ENCODE measurements at regions not wholly inside any gene's neighbourhood (a gene's known extent, or its start where the extent isn't known, plus 50 kb on each side); places are given as distances from the start of the nearest gene placed in this dataset.

DNA sequence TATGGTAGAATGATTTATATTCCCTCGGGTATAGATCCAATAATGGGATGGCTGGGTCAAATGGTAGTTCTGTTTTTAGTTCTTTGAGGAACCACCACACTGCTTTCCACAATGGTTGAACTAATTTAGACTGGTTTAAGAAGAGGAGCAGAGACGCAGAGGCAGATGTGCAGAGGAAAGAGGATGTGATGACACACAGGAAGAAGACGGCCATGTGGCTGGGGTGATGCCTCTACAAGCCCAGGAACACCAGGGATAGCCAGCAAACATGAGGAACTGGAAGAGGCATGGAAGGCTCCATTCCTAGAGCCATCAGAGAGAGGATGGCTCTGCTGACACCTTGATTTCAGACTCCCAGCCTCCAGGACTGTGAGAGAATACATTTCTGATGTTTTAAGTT lies 218.3 kb upstream of the DTNBP1 start:
- Mint-ChIP-seq H3K27me3 (ENCODE audit: low read depth in 3 of 3) (peaks cover 0 to 4% (median 1%) of the 10 kb centered on the region in 3 donors), H3K4me3 (peak overlapping the region in 1 of 2 donors; percentile 16), H3K4me1 (peaks cover 57% of the 10 kb centered on the region), H3K9me3 (peaks cover 0 to 3% (median 0%) of the 10 kb centered on the region in 7 donors), H3K27ac (peak overlapping the region; percentile 44 to 91 (median 79)), H3K36me3 (peaks cover 0 to 3% of the 10 kb centered on the region in 2 donors)
- H3K27me3 ChIP-seq (ENCODE audit: control insufficient read depth in 2 of 2, insufficient read depth in 2 of 2, low read length in 2 of 2): no peaks in the 10 kb centered on the region
- peak; percentile 72 to 86 (median 79) for DNase-seq
- H4K20me1 ChIP-seq (ENCODE audit: insufficient read depth, low read length): no peaks in the 10 kb centered on the region
- no peak overlapping the region for H3K9ac ChIP-seq (ENCODE audit: insufficient read depth, low read length, poor library complexity, severe bottlenecking)
- no peak overlapping the region for H3K4me2 ChIP-seq (replicated peaks; ENCODE audit: extremely low read depth, low read length, poor library complexity, severe bottlenecking)
- H3K9me3 ChIP-seq (replicated peaks in 1 of 2; ENCODE audit: control insufficient read depth in 1 of 2, insufficient read depth in 1 of 2, low read length in 2 of 2): no peaks in the 10 kb centered on the region
- H3K27ac ChIP-seq (ENCODE audit: low read depth in 1 of 2, low read length in 2 of 2): peak overlapping the region; percentile 23 to 75
- TF ChIP-seq, protein P1, sequence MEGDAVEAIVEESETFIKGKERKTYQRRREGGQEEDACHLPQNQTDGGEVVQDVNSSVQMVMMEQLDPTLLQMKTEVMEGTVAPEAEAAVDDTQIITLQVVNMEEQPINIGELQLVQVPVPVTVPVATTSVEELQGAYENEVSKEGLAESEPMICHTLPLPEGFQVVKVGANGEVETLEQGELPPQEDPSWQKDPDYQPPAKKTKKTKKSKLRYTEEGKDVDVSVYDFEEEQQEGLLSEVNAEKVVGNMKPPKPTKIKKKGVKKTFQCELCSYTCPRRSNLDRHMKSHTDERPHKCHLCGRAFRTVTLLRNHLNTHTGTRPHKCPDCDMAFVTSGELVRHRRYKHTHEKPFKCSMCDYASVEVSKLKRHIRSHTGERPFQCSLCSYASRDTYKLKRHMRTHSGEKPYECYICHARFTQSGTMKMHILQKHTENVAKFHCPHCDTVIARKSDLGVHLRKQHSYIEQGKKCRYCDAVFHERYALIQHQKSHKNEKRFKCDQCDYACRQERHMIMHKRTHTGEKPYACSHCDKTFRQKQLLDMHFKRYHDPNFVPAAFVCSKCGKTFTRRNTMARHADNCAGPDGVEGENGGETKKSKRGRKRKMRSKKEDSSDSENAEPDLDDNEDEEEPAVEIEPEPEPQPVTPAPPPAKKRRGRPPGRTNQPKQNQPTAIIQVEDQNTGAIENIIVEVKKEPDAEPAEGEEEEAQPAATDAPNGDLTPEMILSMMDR (IDR thresholded peaks at IDR 0.05): no peak
- no peaks in the 10 kb centered on the region for H3K79me2 ChIP-seq (ENCODE audit: insufficient read depth, low read length)
- no peaks in the 10 kb centered on the region for H3K36me3 ChIP-seq (replicated peaks in 1 of 2; ENCODE audit: control insufficient read depth in 1 of 2, insufficient read depth in 2 of 2, low read length in 2 of 2)
- peaks cover 54 to 57% of the 10 kb centered on the region in 2 donors for H3K4me1 ChIP-seq (ENCODE audit: control insufficient read depth in 1 of 2, insufficient read depth in 2 of 2, low read length in 2 of 2)
- WGBS (ENCODE audit: insufficient coverage): 0% methylated on average over 2 of the region's 3 CpGs
- peak overlapping the region in 1 of 3 experiments; percentile 21 for H3K4me3 ChIP-seq (replicated peaks in 1 of 3; ENCODE audit: low read depth in 2 of 3, low read length in 3 of 3)
- intact Hi-C loops (cut with micrococcal nuclease): no loop called here
- no peak overlapping the region for H2AFZ ChIP-seq (ENCODE audit: insufficient read depth, low read depth, low read length, poor library complexity, severe bottlenecking)

DNA sequence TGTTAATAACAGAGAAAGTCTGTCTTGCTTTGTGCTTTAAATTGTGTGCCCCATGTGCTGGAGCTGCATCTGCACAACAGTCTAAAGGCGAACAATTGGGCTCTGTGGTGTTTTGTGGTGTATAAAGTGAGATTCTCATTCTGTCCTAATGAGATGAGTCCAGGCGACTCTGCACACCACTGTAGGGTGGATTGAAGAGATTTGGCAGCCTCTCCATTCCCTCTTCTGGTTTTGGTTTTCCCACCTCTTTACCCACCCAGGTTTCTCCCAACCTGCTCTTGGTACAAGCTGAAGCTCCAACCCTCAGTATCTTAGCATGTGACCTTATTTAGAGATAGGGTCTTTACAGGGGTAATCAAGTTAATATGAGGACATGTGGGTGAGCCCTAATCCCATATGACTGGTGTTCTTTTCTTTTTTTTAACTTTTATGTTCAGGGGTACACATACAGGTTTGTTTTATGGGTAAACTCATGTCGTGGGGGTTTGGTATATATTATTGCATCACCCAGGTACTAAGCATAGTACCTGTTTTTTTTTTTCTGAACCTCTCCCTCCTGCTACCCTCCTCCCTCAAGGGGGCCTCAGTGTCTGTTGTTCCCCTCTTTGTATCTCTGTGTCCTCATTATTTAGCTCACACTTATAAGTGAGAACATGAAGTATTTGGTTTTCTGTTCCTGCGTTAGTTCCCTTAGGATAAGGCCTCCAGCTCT lies 217.6 kb upstream of the DTNBP1 start:
- H3K79me2 ChIP-seq (ENCODE audit: insufficient read depth, low read length): no peaks in the 10 kb centered on the region
- H3K4me1 ChIP-seq (ENCODE audit: control insufficient read depth in 1 of 2, insufficient read depth in 2 of 2, low read length in 2 of 2): peaks cover 61% of the 10 kb centered on the region in 2 donors
- WGBS (ENCODE audit: insufficient coverage): 13% methylated on average over 1 of the region's 4 CpGs
- peak overlapping the region; percentile 6 for H3K4me2 ChIP-seq (replicated peaks; ENCODE audit: extremely low read depth, low read length, poor library complexity, severe bottlenecking)
- TF ChIP-seq, protein P1 (IDR thresholded peaks at IDR 0.05): no peak
- H4K20me1 ChIP-seq (ENCODE audit: insufficient read depth, low read length): no peaks in the 10 kb centered on the region
- peaks cover 0 to 3% of the 10 kb centered on the region in 2 donors for H3K36me3 Mint-ChIP-seq
- H3K4me1 Mint-ChIP-seq: peaks cover 61% of the 10 kb centered on the region
- intact Hi-C loops (cut with micrococcal nuclease): no loop called here
- H3K27me3 ChIP-seq (ENCODE audit: control insufficient read depth in 2 of 2, insufficient read depth in 2 of 2, low read length in 2 of 2): no peaks in the 10 kb centered on the region
- H3K9me3 Mint-ChIP-seq: peaks cover 0 to 2% (median 0%) of the 10 kb centered on the region in 7 donors
- H3K36me3 ChIP-seq (replicated peaks in 1 of 2; ENCODE audit: control insufficient read depth in 1 of 2, insufficient read depth in 2 of 2, low read length in 2 of 2): no peaks in the 10 kb centered on the region
- H3K9me3 ChIP-seq (replicated peaks in 1 of 2; ENCODE audit: control insufficient read depth in 1 of 2, insufficient read depth in 1 of 2, low read length in 2 of 2): no peaks in the 10 kb centered on the region
- no peak overlapping the region for H2AFZ ChIP-seq (ENCODE audit: insufficient read depth, low read depth, low read length, poor library complexity, severe bottlenecking)
- peaks cover 0 to 4% (median 1%) of the 10 kb centered on the region in 3 donors for H3K27me3 Mint-ChIP-seq (ENCODE audit: low read depth in 3 of 3)
- peak overlapping the region in 1 of 2 donors; percentile 75 for H3K27ac ChIP-seq (ENCODE audit: low read depth in 1 of 2, low read length in 2 of 2)
- DNase-seq: no peak
- H3K4me3 ChIP-seq (replicated peaks in 1 of 3; ENCODE audit: low read depth in 2 of 3, low read length in 3 of 3): no peak overlapping the region
- peak overlapping the region in 5 of 7 donors; percentile 44 to 91 (median 87) for H3K27ac Mint-ChIP-seq
- peak overlapping the region in 1 of 2 donors; percentile 51 for H3K4me3 Mint-ChIP-seq
- H3K9ac ChIP-seq (ENCODE audit: insufficient read depth, low read length, poor library complexity, severe bottlenecking): no peak overlapping the region

Data from CD14-positive monocyte (primary cell).